ENCODE measurements at regions not wholly inside any gene's neighbourhood (a gene's known extent, or its start where the extent isn't known, plus 50 kb on each side); places are given as distances from the start of the nearest gene placed in this dataset.
"Not testable (repeated sequence)": the region's sequence is repeated elsewhere in the genome, so short reads cannot be mapped to it uniquely, and the experiment has no call there.

- WGBS (ENCODE audit: low lambda C conversion rate, missing lambda C conversion rate): 98% methylated on average over 4 of the region's 4 CpGs
- H2AFZ ChIP-seq: no peak overlapping the region
- H3K9me3 ChIP-seq (ENCODE audit: low read depth): no peaks in the 10 kb centered on the region
- H4K20me1 ChIP-seq (ENCODE audit: insufficient read depth, poor library complexity, severe bottlenecking): no peaks in the 10 kb centered on the region
- TF ChIP-seq, protein P1, sequence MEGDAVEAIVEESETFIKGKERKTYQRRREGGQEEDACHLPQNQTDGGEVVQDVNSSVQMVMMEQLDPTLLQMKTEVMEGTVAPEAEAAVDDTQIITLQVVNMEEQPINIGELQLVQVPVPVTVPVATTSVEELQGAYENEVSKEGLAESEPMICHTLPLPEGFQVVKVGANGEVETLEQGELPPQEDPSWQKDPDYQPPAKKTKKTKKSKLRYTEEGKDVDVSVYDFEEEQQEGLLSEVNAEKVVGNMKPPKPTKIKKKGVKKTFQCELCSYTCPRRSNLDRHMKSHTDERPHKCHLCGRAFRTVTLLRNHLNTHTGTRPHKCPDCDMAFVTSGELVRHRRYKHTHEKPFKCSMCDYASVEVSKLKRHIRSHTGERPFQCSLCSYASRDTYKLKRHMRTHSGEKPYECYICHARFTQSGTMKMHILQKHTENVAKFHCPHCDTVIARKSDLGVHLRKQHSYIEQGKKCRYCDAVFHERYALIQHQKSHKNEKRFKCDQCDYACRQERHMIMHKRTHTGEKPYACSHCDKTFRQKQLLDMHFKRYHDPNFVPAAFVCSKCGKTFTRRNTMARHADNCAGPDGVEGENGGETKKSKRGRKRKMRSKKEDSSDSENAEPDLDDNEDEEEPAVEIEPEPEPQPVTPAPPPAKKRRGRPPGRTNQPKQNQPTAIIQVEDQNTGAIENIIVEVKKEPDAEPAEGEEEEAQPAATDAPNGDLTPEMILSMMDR (IDR thresholded peaks at IDR 0.05; ENCODE audit: poor library complexity): no peak
- no peak for TF ChIP-seq EZH2phosphoT487 (IDR thresholded peaks at IDR 0.05; ENCODE audit: low read depth, severe bottlenecking, unreplicated experiment)
- TF ChIP-seq EZH2 (IDR thresholded peaks at IDR 0.05; ENCODE audit: borderline replicate concordance): no peak
- no peaks in the 10 kb centered on the region for H3K9me2 ChIP-seq (replicated peaks; ENCODE audit: insufficient read depth)
- DNase-seq (ENCODE audit: low spot score): no peak
- no peaks in the 10 kb centered on the region for H3K36me3 ChIP-seq (replicated peaks; ENCODE audit: insufficient read depth, low read depth)
- H3K4me2 ChIP-seq: no peak overlapping the region
- H3K27me3 ChIP-seq: no peaks in the 10 kb centered on the region
- no peaks in the 10 kb centered on the region for H3K79me2 ChIP-seq
- no peak overlapping the region for H3K4me3 ChIP-seq
- H3K27ac ChIP-seq: no peak overlapping the region
- peaks cover 8% of the 10 kb centered on the region for H3K4me1 ChIP-seq (ENCODE audit: insufficient read depth)
Observed at GRCh38 chr12:116664085-116664484, 73.8 kb downstream of the SPRING1 start.

GRCh38 chr12:116662612-116663144, 75.2 kb downstream of the SPRING1 start:
- peak overlapping the region; percentile 51 for H3K4me2 ChIP-seq
- H3K4me1 ChIP-seq (ENCODE audit: insufficient read depth): peaks cover 16% of the 10 kb centered on the region
- peak overlapping the region; percentile 43 for H2AFZ ChIP-seq
- no peaks in the 10 kb centered on the region for H4K20me1 ChIP-seq (ENCODE audit: insufficient read depth, poor library complexity, severe bottlenecking)
- peak; percentile 49 for DNase-seq (ENCODE audit: low spot score)
- H3K36me3 ChIP-seq (replicated peaks; ENCODE audit: insufficient read depth, low read depth): no peaks in the 10 kb centered on the region
- no peak overlapping the region for H3K4me3 ChIP-seq
- H3K27me3 ChIP-seq: no peaks in the 10 kb centered on the region
- 45% methylated on average over 20 of the region's 21 CpGs for WGBS (ENCODE audit: low lambda C conversion rate, missing lambda C conversion rate)
- no peaks in the 10 kb centered on the region for H3K9me3 ChIP-seq (ENCODE audit: low read depth)
- TF ChIP-seq EZH2phosphoT487 (IDR thresholded peaks at IDR 0.05; ENCODE audit: low read depth, severe bottlenecking, unreplicated experiment) (no peak), EZH2 (IDR thresholded peaks at IDR 0.05; ENCODE audit: borderline replicate concordance) (no peak)
- TF ChIP-seq, protein P1 (IDR thresholded peaks at IDR 0.05; ENCODE audit: poor library complexity): peak; percentile 20
- no peak overlapping the region for H3K27ac ChIP-seq
- no peaks in the 10 kb centered on the region for H3K79me2 ChIP-seq
- H3K9me2 ChIP-seq (replicated peaks; ENCODE audit: insufficient read depth): no peaks in the 10 kb centered on the region

GRCh38 chr12:116661341-116661740, 76.5 kb downstream of the SPRING1 start:
- Histone ChIP-seq H3K9me2 (replicated peaks; ENCODE audit: insufficient read depth) (no peaks in the 10 kb centered on the region), H3K4me1 (ENCODE audit: insufficient read depth) (peaks cover 16% of the 10 kb centered on the region), H3K36me3 (replicated peaks; ENCODE audit: insufficient read depth, low read depth) (no peaks in the 10 kb centered on the region), H4K20me1 (ENCODE audit: insufficient read depth, poor library complexity, severe bottlenecking) (no peaks in the 10 kb centered on the region), H3K4me2 (no peak overlapping the region), H3K4me3 (no peak overlapping the region), H2AFZ (no peak overlapping the region), H3K9me3 (ENCODE audit: low read depth) (no peaks in the 10 kb centered on the region), H3K27ac (no peak overlapping the region), H3K27me3 (no peaks in the 10 kb centered on the region), H3K79me2 (no peaks in the 10 kb centered on the region)
- DNase-seq (ENCODE audit: low spot score): no peak
- TF ChIP-seq EZH2phosphoT487 (IDR thresholded peaks at IDR 0.05; ENCODE audit: low read depth, severe bottlenecking, unreplicated experiment) (no peak), EZH2 (IDR thresholded peaks at IDR 0.05; ENCODE audit: borderline replicate concordance) (no peak)
- TF ChIP-seq, protein P1 (IDR thresholded peaks at IDR 0.05; ENCODE audit: poor library complexity): no peak
- WGBS (ENCODE audit: low lambda C conversion rate, missing lambda C conversion rate): 98% methylated on average over 18 of the region's 18 CpGs

GRCh38 chr12:116660740-116661139, 77.1 kb downstream of the SPRING1 start:
- H3K79me2 ChIP-seq; H3K27me3 ChIP-seq; H3K4me3 ChIP-seq; H3K9me3 ChIP-seq (ENCODE audit: low read depth); H3K4me2 ChIP-seq; H3K9me2 ChIP-seq (replicated peaks; ENCODE audit: insufficient read depth); H3K36me3 ChIP-seq (replicated peaks; ENCODE audit: insufficient read depth, low read depth); H2AFZ ChIP-seq; H4K20me1 ChIP-seq (ENCODE audit: insufficient read depth, poor library complexity, severe bottlenecking); DNase-seq (ENCODE audit: low spot score); H3K27ac ChIP-seq: not testable (repeated sequence)
- H3K4me1 ChIP-seq (ENCODE audit: insufficient read depth): peaks cover 16% of the 10 kb centered on the region
- 97% methylated on average over 34 of the region's 34 CpGs for WGBS (ENCODE audit: low lambda C conversion rate, missing lambda C conversion rate)

All from hepatocyte (in vitro differentiated cells).